ENCODE measurements at regions not wholly inside any gene's neighbourhood (a gene's known extent, or its start where the extent isn't known, plus 50 kb on each side); places are given as distances from the start of the nearest gene placed in this dataset.

DNA sequence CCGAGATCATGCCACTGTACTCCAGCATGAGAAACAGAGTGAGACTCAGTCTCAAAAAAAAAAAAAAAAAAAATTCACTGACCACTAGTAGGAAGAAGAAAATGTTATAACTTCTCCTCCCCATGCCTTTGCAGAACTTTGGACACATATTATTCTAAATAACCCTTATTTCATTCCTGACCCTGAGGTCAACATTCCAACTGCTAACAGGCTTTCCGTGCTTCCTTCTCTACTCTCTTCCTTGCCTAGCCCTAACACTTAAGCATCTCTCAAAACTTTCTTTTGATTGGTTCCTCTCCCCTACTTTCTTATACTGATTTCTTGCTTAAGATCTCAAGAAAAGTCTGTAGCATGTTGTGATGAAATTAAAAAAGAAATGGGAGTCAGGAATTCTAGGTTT, 146.8 kb downstream of the MEX3B start:
- Histone ChIP-seq H3K36me3 (ENCODE audit: insufficient read depth, low read length) (no peaks in the 10 kb centered on the region), H3K4me1 (ENCODE audit: insufficient read depth, low read length, poor library complexity, severe bottlenecking) (no peaks in the 10 kb centered on the region), H3K4me2 (ENCODE audit: low read depth, low read length, poor library complexity, severe bottlenecking) (no peak overlapping the region), H3F3A (ENCODE audit: low read depth) (no peaks in the 10 kb centered on the region), H2AFZ (ENCODE audit: low read length) (no peak overlapping the region), H3K27me3 (ENCODE audit: insufficient read depth, low read length, poor library complexity, severe bottlenecking) (no peaks in the 10 kb centered on the region), H3K9me2 (replicated peaks; ENCODE audit: low read depth, low read length) (no peaks in the 10 kb centered on the region), H3K9me3 (ENCODE audit: insufficient read depth, low read depth, low read length) (no peaks in the 10 kb centered on the region), H3K9ac (ENCODE audit: low read depth, low read length, poor library complexity, severe bottlenecking) (no peak overlapping the region), H3K4me3 (ENCODE audit: low read length, poor library complexity, severe bottlenecking) (no peak overlapping the region), H4K20me1 (ENCODE audit: insufficient read depth, low read length, poor library complexity, severe bottlenecking) (no peaks in the 10 kb centered on the region), H3K79me2 (ENCODE audit: insufficient read depth, low read length) (no peaks in the 10 kb centered on the region)
- no peak for TF ChIP-seq EZH2phosphoT487 (IDR thresholded peaks at IDR 0.05; ENCODE audit: borderline replicate concordance)
- no peak for TF ChIP-seq CTCF (conservative IDR thresholded peaks at IDR 0.05; ENCODE audit: low read length)

- Histone ChIP-seq H3K9me2 (replicated peaks; ENCODE audit: low read depth, low read length) (no peaks in the 10 kb centered on the region), H2AFZ (ENCODE audit: low read length) (no peak overlapping the region), H3K36me3 (ENCODE audit: insufficient read depth, low read length) (no peaks in the 10 kb centered on the region), H4K20me1 (ENCODE audit: insufficient read depth, low read length, poor library complexity, severe bottlenecking) (no peaks in the 10 kb centered on the region), H3K4me2 (ENCODE audit: low read depth, low read length, poor library complexity, severe bottlenecking) (no peak overlapping the region), H3K9me3 (ENCODE audit: insufficient read depth, low read depth, low read length) (no peaks in the 10 kb centered on the region), H3K9ac (ENCODE audit: low read depth, low read length, poor library complexity, severe bottlenecking) (no peak overlapping the region), H3K4me3 (ENCODE audit: low read length, poor library complexity, severe bottlenecking) (no peak overlapping the region), H3K79me2 (ENCODE audit: insufficient read depth, low read length) (no peaks in the 10 kb centered on the region), H3F3A (ENCODE audit: low read depth) (no peaks in the 10 kb centered on the region), H3K4me1 (ENCODE audit: insufficient read depth, low read length, poor library complexity, severe bottlenecking) (no peaks in the 10 kb centered on the region), H3K27me3 (ENCODE audit: insufficient read depth, low read length, poor library complexity, severe bottlenecking) (no peaks in the 10 kb centered on the region)
- TF ChIP-seq EZH2phosphoT487 (IDR thresholded peaks at IDR 0.05; ENCODE audit: borderline replicate concordance), result no peak
- no peak for TF ChIP-seq CTCF (conservative IDR thresholded peaks at IDR 0.05; ENCODE audit: low read length)
Observed at GRCh38 chr15:81897057-81897677, 148.7 kb downstream of the MEX3B start.

DNA sequence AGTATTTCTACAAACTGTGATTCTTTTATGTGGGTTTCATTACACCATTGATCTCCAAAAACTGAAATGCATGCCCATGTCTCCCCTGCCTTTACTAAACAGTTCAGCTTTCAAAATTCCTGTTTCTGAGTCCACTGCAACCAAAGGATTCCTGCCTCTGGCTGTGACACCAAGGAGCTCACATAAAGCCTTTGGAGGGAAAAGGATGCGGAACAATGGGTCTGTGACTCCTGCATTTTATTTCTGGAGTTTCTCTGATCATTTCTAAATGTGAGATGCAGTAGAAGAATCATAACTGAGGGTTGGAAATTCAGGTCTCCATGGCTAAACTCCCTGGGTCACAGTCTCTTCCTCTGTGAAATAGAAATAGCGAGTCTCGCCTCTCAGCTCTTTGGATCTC, 149.5 kb downstream of the MEX3B start:
- H3K79me2 ChIP-seq (ENCODE audit: insufficient read depth, low read length), result no peaks in the 10 kb centered on the region
- H3K36me3 ChIP-seq (ENCODE audit: insufficient read depth, low read length), result no peaks in the 10 kb centered on the region
- H3K4me2 ChIP-seq (ENCODE audit: low read depth, low read length, poor library complexity, severe bottlenecking), result no peak overlapping the region
- H3K27me3 ChIP-seq (ENCODE audit: insufficient read depth, low read length, poor library complexity, severe bottlenecking), result no peaks in the 10 kb centered on the region
- H3K4me1 ChIP-seq (ENCODE audit: insufficient read depth, low read length, poor library complexity, severe bottlenecking), result no peaks in the 10 kb centered on the region
- H2AFZ ChIP-seq (ENCODE audit: low read length), result no peak overlapping the region
- H3K4me3 ChIP-seq (ENCODE audit: low read length, poor library complexity, severe bottlenecking), result no peak overlapping the region
- TF ChIP-seq EZH2phosphoT487 (IDR thresholded peaks at IDR 0.05; ENCODE audit: borderline replicate concordance), result no peak
- TF ChIP-seq CTCF (conservative IDR thresholded peaks at IDR 0.05; ENCODE audit: low read length), result no peak
- no peaks in the 10 kb centered on the region for H3K9me3 ChIP-seq (ENCODE audit: insufficient read depth, low read depth, low read length)
- no peaks in the 10 kb centered on the region for H3K9me2 ChIP-seq (replicated peaks; ENCODE audit: low read depth, low read length)
- no peaks in the 10 kb centered on the region for H3F3A ChIP-seq (ENCODE audit: low read depth)
- H3K9ac ChIP-seq (ENCODE audit: low read depth, low read length, poor library complexity, severe bottlenecking), result no peak overlapping the region
- no peaks in the 10 kb centered on the region for H4K20me1 ChIP-seq (ENCODE audit: insufficient read depth, low read length, poor library complexity, severe bottlenecking)

Data from Loucy (cell line).